Caco-2 (cell line): ENCODE measurements at regions not wholly inside any gene's neighbourhood (a gene's known extent, or its start where the extent isn't known, plus 50 kb on each side); places are given as distances from the start of the nearest gene placed in this dataset.

Experiments used
- BruUV-seq: library from RNA; stranded (reverse); fragments of 400-500 nt; replicated peaks from 2 replicates; lab custom pipeline; 2021; lab: Mats Ljungman, UMichigan
- CTCF ChIA-PET: fragments of 300-600 bp; sonication (Branson Sonifier 250); formaldehyde crosslinking; loops from one replicate; lab custom pipeline; 2022; ENCODE audit warnings: antibody characterized with exemption; lab: Charles Lee
- POLR2A ChIA-PET: fragments of 300-600 bp; sonication (Branson Sonifier 250); formaldehyde crosslinking; loops from one replicate; lab custom pipeline; 2022; ENCODE audit warnings: antibody characterized with exemption; lab: Charles Lee
- DNase-seq, 2 experiments: peaks; one replicate each; pipeline versions ENCODE4 v3.0.0 to v3.0.0-alpha.2; 2020 to 2022
- H3K27me3 ChIP-seq: replicated peaks from 2 replicates; pipeline ENCODE4 v1.6.0; 2011; ENCODE audit warnings: low read length; ENCODE audit not compliant: control insufficient read depth, insufficient read depth
- H3K36me3 ChIP-seq: 2 replicates; pipeline ENCODE4 v1.5.1; 2011; ENCODE audit warnings: low read length; ENCODE audit not compliant: control insufficient read depth, insufficient read depth
- H3K4me1 ChIP-seq: fragments of 250-450 bp; sonication (Bioruptor Pico); 2 replicates; pipeline ENCODE4 v1.5.1; 2020; ENCODE audit warnings: mild to moderate bottlenecking
- H3K4me3 ChIP-seq: 2 replicates; pipeline ENCODE4 v1.5.1; 2011; ENCODE audit warnings: low read depth, mild to moderate bottlenecking, control low read depth, low read length
- H3K9me3 ChIP-seq: fragments of 250-450 bp; sonication (Bioruptor Pico); 2 replicates; pipeline ENCODE4 v1.5.1; 2020; ENCODE audit warnings: mild to moderate bottlenecking, moderate library complexity
- H3K27ac Mint-ChIP-seq: one replicate; pipeline ENCODE4 v1.8.0; 2022; ENCODE audit warnings: mixed read lengths; ENCODE audit not compliant: unreplicated experiment
- H3K27me3 Mint-ChIP-seq: one replicate; pipeline ENCODE4 v1.8.0; 2022; ENCODE audit warnings: mixed read lengths; ENCODE audit not compliant: insufficient read depth, unreplicated experiment
- H3K36me3 Mint-ChIP-seq: one replicate; pipeline ENCODE4 v1.8.0; 2022; ENCODE audit warnings: mild to moderate bottlenecking, mixed read lengths; ENCODE audit not compliant: insufficient read depth, unreplicated experiment
- H3K4me1 Mint-ChIP-seq: one replicate; pipeline ENCODE4 v1.8.0; 2022; ENCODE audit warnings: low read depth, mixed read lengths; ENCODE audit not compliant: unreplicated experiment
- H3K4me3 Mint-ChIP-seq: one replicate; pipeline ENCODE4 v1.8.0; 2022; ENCODE audit warnings: mild to moderate bottlenecking, moderate library complexity, mixed read lengths; ENCODE audit not compliant: unreplicated experiment
- H3K9me3 Mint-ChIP-seq: one replicate; pipeline ENCODE4 v1.8.0; 2022; ENCODE audit warnings: mixed read lengths; ENCODE audit not compliant: unreplicated experiment
- intact Hi-C: fragments of 100-400 bp; cut with micrococcal nuclease; formaldehyde crosslinking; loops from one replicate; pipeline ENCODE4 v1.10.0; 2022; ENCODE audit not compliant: unreplicated experiment
- TF ChIP-seq, protein P1 (sequence below), 2 experiments: fragments of 200-600 bp in 1 of 2; IDR thresholded peaks; 1 replicate in 1 of 2; 2 replicates in 1 of 2; pipeline versions ENCODE4 v1.5.1 to v1.8.0; 2011 to 2022; ENCODE audit warnings: antibody characterized with exemption in 1 of 2, control low read depth in 1 of 2, inconsistent platforms in 1 of 2, low read depth in 1 of 2, low read length in 1 of 2, mild to moderate bottlenecking in 1 of 2, moderate library complexity in 1 of 2; ENCODE audit not compliant: insufficient read depth in 1 of 2, severe bottlenecking in 1 of 2, unreplicated experiment in 1 of 2

DNA sequence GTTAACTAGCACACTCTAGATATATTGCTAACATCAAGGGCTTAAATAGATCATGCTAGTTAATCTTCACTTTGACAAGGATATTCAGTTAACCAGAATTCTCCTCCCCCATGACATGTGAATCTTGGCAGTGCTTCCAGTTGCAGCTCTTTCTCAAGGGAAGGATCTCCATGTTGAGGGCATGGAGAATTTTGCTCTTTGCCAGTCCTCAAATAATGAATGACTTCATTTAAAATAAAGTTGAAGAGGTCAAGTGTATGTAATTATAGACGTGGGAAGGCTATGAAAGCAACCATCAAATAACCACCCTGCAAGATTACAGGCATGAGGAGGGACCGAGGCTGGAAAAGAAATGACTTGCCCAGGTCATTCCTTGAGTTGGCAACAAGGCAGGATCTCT is 87.3 kb upstream of the CPEB2 start:
- Histone ChIP-seq H3K36me3 (no peaks in the 10 kb centered on the region), H3K27me3 (no peaks in the 10 kb centered on the region), H3K4me3 (no peak overlapping the region), H3K4me1 (no peaks in the 10 kb centered on the region), H3K9me3 (no peaks in the 10 kb centered on the region)
- DNase-seq: no peak
- ChIA-PET CTCF (no interaction called here), POLR2A (no interaction called here)
- Mint-ChIP-seq H3K27me3 (no peaks in the 10 kb centered on the region), H3K4me1 (no peaks in the 10 kb centered on the region), H3K36me3 (no peaks in the 10 kb centered on the region), H3K4me3 (no peak overlapping the region), H3K27ac (no peak overlapping the region), H3K9me3 (no peaks in the 10 kb centered on the region)
- TF ChIP-seq, protein P1, sequence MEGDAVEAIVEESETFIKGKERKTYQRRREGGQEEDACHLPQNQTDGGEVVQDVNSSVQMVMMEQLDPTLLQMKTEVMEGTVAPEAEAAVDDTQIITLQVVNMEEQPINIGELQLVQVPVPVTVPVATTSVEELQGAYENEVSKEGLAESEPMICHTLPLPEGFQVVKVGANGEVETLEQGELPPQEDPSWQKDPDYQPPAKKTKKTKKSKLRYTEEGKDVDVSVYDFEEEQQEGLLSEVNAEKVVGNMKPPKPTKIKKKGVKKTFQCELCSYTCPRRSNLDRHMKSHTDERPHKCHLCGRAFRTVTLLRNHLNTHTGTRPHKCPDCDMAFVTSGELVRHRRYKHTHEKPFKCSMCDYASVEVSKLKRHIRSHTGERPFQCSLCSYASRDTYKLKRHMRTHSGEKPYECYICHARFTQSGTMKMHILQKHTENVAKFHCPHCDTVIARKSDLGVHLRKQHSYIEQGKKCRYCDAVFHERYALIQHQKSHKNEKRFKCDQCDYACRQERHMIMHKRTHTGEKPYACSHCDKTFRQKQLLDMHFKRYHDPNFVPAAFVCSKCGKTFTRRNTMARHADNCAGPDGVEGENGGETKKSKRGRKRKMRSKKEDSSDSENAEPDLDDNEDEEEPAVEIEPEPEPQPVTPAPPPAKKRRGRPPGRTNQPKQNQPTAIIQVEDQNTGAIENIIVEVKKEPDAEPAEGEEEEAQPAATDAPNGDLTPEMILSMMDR (IDR thresholded peaks at IDR 0.05; ENCODE audit: insufficient read depth in 1 of 2, low read depth in 1 of 2, low read length in 1 of 2, severe bottlenecking in 1 of 2, unreplicated experiment in 1 of 2): no peak
- no TSS peak for BruUV-seq
- intact Hi-C loops: no loop called here

DNA sequence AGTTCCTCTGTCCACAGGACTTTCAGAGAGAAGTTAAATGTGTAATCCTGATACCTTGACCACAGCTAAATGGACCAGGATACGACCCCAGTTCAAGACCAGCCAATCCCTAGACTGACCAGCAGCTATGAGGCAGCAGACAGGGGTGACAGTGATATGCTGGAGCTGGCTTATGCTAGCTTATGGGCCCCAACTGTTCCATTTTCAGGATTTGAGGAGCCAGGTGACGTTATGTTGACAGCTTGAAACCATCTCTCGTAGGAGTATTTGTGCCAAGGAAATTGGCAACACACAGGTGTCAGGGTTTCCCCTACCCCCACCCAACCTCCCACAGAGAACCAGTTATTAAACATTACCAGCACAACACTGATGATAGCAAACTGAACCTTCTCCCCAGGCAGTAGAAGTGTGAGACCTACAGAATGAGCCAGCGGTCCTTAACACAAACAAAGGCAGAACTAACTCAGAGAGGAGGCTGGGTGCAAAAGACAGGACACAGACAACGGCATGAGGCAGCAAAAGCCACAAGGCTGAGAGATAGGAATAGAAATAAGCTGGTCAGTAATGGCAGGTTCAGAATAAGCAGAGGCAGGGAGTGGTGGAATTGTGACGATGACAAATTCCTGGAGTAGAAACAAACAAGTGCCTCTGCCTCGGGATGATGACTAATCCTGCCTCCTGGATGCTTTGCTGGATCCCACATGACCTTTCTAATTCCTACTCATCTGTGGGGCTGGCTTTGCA is 85.6 kb upstream of the CPEB2 start:
- no TSS peak for BruUV-seq
- no peak for DNase-seq
- intact Hi-C loops: no loop called here
- H3K4me1 Mint-ChIP-seq: no peaks in the 10 kb centered on the region
- H3K4me3 ChIP-seq: no peak overlapping the region
- H3K27ac Mint-ChIP-seq: no peak overlapping the region
- POLR2A ChIA-PET: no interaction called here
- H3K36me3 Mint-ChIP-seq: no peaks in the 10 kb centered on the region
- no peaks in the 10 kb centered on the region for H3K9me3 Mint-ChIP-seq
- CTCF ChIA-PET: no interaction called here
- no peaks in the 10 kb centered on the region for H3K4me1 ChIP-seq
- no peaks in the 10 kb centered on the region for H3K9me3 ChIP-seq
- no peaks in the 10 kb centered on the region for H3K27me3 ChIP-seq
- no peak overlapping the region for H3K4me3 Mint-ChIP-seq
- TF ChIP-seq, protein P1 (IDR thresholded peaks at IDR 0.05; ENCODE audit: insufficient read depth in 1 of 2, low read depth in 1 of 2, low read length in 1 of 2, severe bottlenecking in 1 of 2, unreplicated experiment in 1 of 2): no peak
- no peaks in the 10 kb centered on the region for H3K27me3 Mint-ChIP-seq
- H3K36me3 ChIP-seq: no peaks in the 10 kb centered on the region

DNA sequence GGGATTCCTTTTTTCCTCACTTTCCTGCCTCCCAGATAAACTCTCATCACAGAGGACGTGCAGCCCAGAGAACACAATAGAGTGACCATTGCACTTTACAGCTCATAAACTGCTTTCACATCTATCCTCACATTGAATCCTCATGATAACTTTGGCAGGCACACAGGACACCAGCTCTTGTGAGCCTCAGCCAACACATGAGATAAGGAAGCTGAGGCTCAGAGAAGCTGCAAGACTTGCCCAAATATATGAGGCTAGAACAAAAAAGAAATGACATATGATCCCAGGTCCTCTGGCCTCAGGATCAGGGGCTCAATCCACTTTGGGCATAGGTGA is 85.0 kb upstream of the CPEB2 start:
- intact Hi-C loops: no loop called here
- Mint-ChIP-seq H3K27ac (no peak overlapping the region), H3K27me3 (no peaks in the 10 kb centered on the region), H3K4me1 (no peaks in the 10 kb centered on the region), H3K4me3 (no peak overlapping the region), H3K36me3 (no peaks in the 10 kb centered on the region), H3K9me3 (no peaks in the 10 kb centered on the region)
- BruUV-seq: no TSS peak
- H3K4me3 ChIP-seq: no peak overlapping the region
- ChIA-PET POLR2A (no interaction called here), CTCF (no interaction called here)
- H3K27me3 ChIP-seq: no peaks in the 10 kb centered on the region
- no peak for DNase-seq
- no peaks in the 10 kb centered on the region for H3K36me3 ChIP-seq
- TF ChIP-seq, protein P1 (IDR thresholded peaks at IDR 0.05; ENCODE audit: insufficient read depth in 1 of 2, low read depth in 1 of 2, low read length in 1 of 2, severe bottlenecking in 1 of 2, unreplicated experiment in 1 of 2): no peak
- no peaks in the 10 kb centered on the region for H3K9me3 ChIP-seq
- no peaks in the 10 kb centered on the region for H3K4me1 ChIP-seq
